ENCODE measurements at regions not wholly inside any gene's neighbourhood (a gene's known extent, or its start where the extent isn't known, plus 50 kb on each side); places are given as distances from the start of the nearest gene placed in this dataset.

- Histone ChIP-seq H3K27ac (no peak overlapping the region), H3K9me3 (ENCODE audit: low read depth, low read length) (no peaks in the 10 kb centered on the region), H3K9ac (ENCODE audit: insufficient read length) (no peak overlapping the region), H3K36me3 (ENCODE audit: insufficient read depth, low read length) (no peaks in the 10 kb centered on the region), H3K4me3 (no peak overlapping the region)
- no peak for TF ChIP-seq EZH2 (IDR thresholded peaks at IDR 0.05)
- TF ChIP-seq FOXP2 (optimal IDR thresholded peaks at IDR 0.05; ENCODE audit: control extremely low read depth, extremely low read length, insufficient read depth) = no peak
- no peak for TF ChIP-seq POLR2AphosphoS5 (IDR thresholded peaks at IDR 0.05; ENCODE audit: borderline replicate concordance, low read depth, low read length)
- no peak for DNase-seq (ENCODE audit: low read depth, low spot score)
These were observed 51.7 kb upstream of the IGFBP3 start for GRCh38 chr7:45972629-45973312.

GRCh38 chr7:45971661-45972175 is 50.6 kb upstream of the IGFBP3 start:
- H3K27ac ChIP-seq = no peak overlapping the region
- DNase-seq (ENCODE audit: low read depth, low spot score) = no peak
- TF ChIP-seq FOXP2 (optimal IDR thresholded peaks at IDR 0.05; ENCODE audit: control extremely low read depth, extremely low read length, insufficient read depth) (no peak), EZH2 (IDR thresholded peaks at IDR 0.05) (no peak), POLR2AphosphoS5 (IDR thresholded peaks at IDR 0.05; ENCODE audit: borderline replicate concordance, low read depth, low read length) (no peak)
- no peaks in the 10 kb centered on the region for H3K9me3 ChIP-seq (ENCODE audit: low read depth, low read length)
- no peak overlapping the region for H3K4me3 ChIP-seq
- no peaks in the 10 kb centered on the region for H3K36me3 ChIP-seq (ENCODE audit: insufficient read depth, low read length)
- no peak overlapping the region for H3K9ac ChIP-seq (ENCODE audit: insufficient read length)

DNA sequence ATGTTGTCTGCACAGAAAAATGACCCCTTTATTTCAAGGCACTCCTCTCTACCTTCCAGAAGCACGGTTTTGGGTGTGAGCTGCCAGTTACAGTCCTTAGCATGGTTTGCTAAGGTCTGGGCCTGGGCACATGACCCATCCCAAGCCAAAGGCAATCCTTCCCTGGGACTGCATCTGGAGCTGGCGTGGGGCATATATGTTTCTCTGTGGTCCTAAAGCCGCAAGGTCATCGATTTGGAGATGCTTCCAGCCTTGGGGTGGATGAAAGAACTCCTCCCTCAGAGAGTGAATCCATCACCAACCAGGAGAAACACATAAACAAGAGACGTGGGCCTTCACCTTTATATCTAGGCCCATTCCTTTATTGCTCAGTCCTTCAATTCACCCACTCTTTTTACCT is 50.1 kb upstream of the IGFBP3 start:
- no peaks in the 10 kb centered on the region for H3K9me3 ChIP-seq (ENCODE audit: low read depth, low read length)
- TF ChIP-seq EZH2 (IDR thresholded peaks at IDR 0.05) = no peak
- TF ChIP-seq POLR2AphosphoS5 (IDR thresholded peaks at IDR 0.05; ENCODE audit: borderline replicate concordance, low read depth, low read length) = no peak
- TF ChIP-seq FOXP2 (optimal IDR thresholded peaks at IDR 0.05; ENCODE audit: control extremely low read depth, extremely low read length, insufficient read depth) = no peak
- H3K27ac ChIP-seq = no peak overlapping the region
- no peaks in the 10 kb centered on the region for H3K36me3 ChIP-seq (ENCODE audit: insufficient read depth, low read length)
- H3K4me3 ChIP-seq = no peak overlapping the region
- no peak overlapping the region for H3K9ac ChIP-seq (ENCODE audit: insufficient read length)
- DNase-seq (ENCODE audit: low read depth, low spot score) = no peak

All from SK-N-MC (cell line).